H9 (cell line): ENCODE measurements at regions not wholly inside any gene's neighbourhood (a gene's known extent, or its start where the extent isn't known, plus 50 kb on each side); places are given as distances from the start of the nearest gene placed in this dataset.

ENCODE experiments used
- DNase-seq: peaks from one replicate; pipeline ENCODE4 v3.0.0-alpha.2; 2017
- H2AFZ ChIP-seq: one replicate; pipeline ENCODE4 v1.6.1; 2013; ENCODE audit warnings: mild to moderate bottlenecking, low read length, control low read depth, moderate library complexity
- H2AK5ac ChIP-seq: 2 replicates; pipeline ENCODE4 v1.6.1; 2013; ENCODE audit warnings: low read length, control low read depth, mixed read lengths; ENCODE audit not compliant: insufficient read length
- H2BK120ac ChIP-seq: one replicate; pipeline ENCODE4 v1.6.1; 2013; ENCODE audit warnings: low read depth, mild to moderate bottlenecking, low read length, control low read depth, inconsistent platforms; ENCODE audit not compliant: poor library complexity, severe bottlenecking
- H2BK12ac ChIP-seq: 2 replicates; pipeline ENCODE4 v1.6.1; 2013; ENCODE audit warnings: low read length, control low read depth, mixed read lengths, low read depth; ENCODE audit not compliant: insufficient read length
- H2BK15ac ChIP-seq: 2 replicates; pipeline ENCODE4 v1.6.1; 2013; ENCODE audit warnings: low read depth, low read length, control low read depth
- H2BK20ac ChIP-seq: one replicate; pipeline ENCODE4 v1.6.1; 2013; ENCODE audit warnings: low read depth, mild to moderate bottlenecking, low read length, control low read depth, inconsistent platforms; ENCODE audit not compliant: poor library complexity, severe bottlenecking
- H2BK5ac ChIP-seq: 2 replicates; pipeline ENCODE4 v1.6.1; 2013; ENCODE audit warnings: low read length, control low read depth, mixed read lengths; ENCODE audit not compliant: insufficient read length
- H3K14ac ChIP-seq: 2 replicates; pipeline ENCODE4 v1.6.1; 2013; ENCODE audit warnings: low read length, control low read depth; ENCODE audit not compliant: insufficient read depth
- H3K18ac ChIP-seq: 2 replicates; pipeline ENCODE4 v1.6.1; 2013; ENCODE audit warnings: low read depth, mild to moderate bottlenecking, mixed read lengths, low read length, control low read depth; ENCODE audit not compliant: insufficient read length
- H3K23ac ChIP-seq: 2 replicates; pipeline ENCODE4 v1.6.1; 2013; ENCODE audit warnings: low read length, control low read depth, mixed read lengths, low read depth; ENCODE audit not compliant: insufficient read length
- H3K23me2 ChIP-seq: 2 replicates; pipeline ENCODE4 v1.6.1; 2013; ENCODE audit warnings: low read depth, mild to moderate bottlenecking, mixed read lengths, low read length, control low read depth; ENCODE audit not compliant: insufficient read length, poor library complexity, severe bottlenecking
- H3K27ac ChIP-seq: 2 replicates; pipeline ENCODE4 v1.5.1; 2013; ENCODE audit warnings: low read length, control low read depth, mixed read lengths, low read depth; ENCODE audit not compliant: insufficient read length
- H3K27me3 ChIP-seq: 2 replicates; pipeline ENCODE4 v1.6.1; 2013; ENCODE audit warnings: low read length, control low read depth, inconsistent platforms; ENCODE audit not compliant: insufficient read depth
- H3K4ac ChIP-seq: 2 replicates; pipeline ENCODE4 v1.6.1; 2013; ENCODE audit warnings: low read depth, mild to moderate bottlenecking, control low read depth, inconsistent platforms, low read length, moderate library complexity
- H3K4me1 ChIP-seq: 2 replicates; pipeline ENCODE4 v1.6.1; 2013; ENCODE audit warnings: low read length, control low read depth, inconsistent platforms; ENCODE audit not compliant: insufficient read depth
- H3K4me2 ChIP-seq: 2 replicates; pipeline ENCODE4 v1.6.1; 2013; ENCODE audit warnings: low read length, control low read depth, mixed read lengths; ENCODE audit not compliant: insufficient read length, insufficient read depth
- H3K56ac ChIP-seq: 2 replicates; pipeline ENCODE4 v1.6.1; 2013; ENCODE audit warnings: low read depth, mild to moderate bottlenecking, mixed read lengths, low read length, control low read depth; ENCODE audit not compliant: insufficient read length
- H3K79me1 ChIP-seq: 2 replicates; pipeline ENCODE4 v1.6.1; 2013; ENCODE audit warnings: low read depth, mild to moderate bottlenecking, moderate library complexity, low read length, control low read depth, inconsistent platforms; ENCODE audit not compliant: insufficient read depth, poor library complexity, severe bottlenecking
- H3K79me2 ChIP-seq: 2 replicates; pipeline ENCODE4 v1.6.1; 2013; ENCODE audit warnings: low read length, control low read depth, inconsistent platforms; ENCODE audit not compliant: insufficient read depth
- H3K9ac ChIP-seq: 2 replicates; pipeline ENCODE4 v1.6.1; 2013; ENCODE audit warnings: low read length, control low read depth, mixed read lengths; ENCODE audit not compliant: insufficient read length; ENCODE audit errors: extremely low read depth
- H3K9me3 ChIP-seq: one replicate; pipeline ENCODE4 v1.6.1; 2013; ENCODE audit warnings: low read depth, low read length, inconsistent platforms; ENCODE audit not compliant: control insufficient read depth
- H3T11ph ChIP-seq: one replicate; pipeline ENCODE4 v1.6.1; 2013; ENCODE audit warnings: mild to moderate bottlenecking, low read length, control low read depth, inconsistent platforms
- H4K20me1 ChIP-seq: one replicate; pipeline ENCODE4 v1.6.1; 2013; ENCODE audit not compliant: control insufficient read depth, insufficient read length, insufficient read depth
- H4K5ac ChIP-seq: 2 replicates; pipeline ENCODE4 v1.6.1; 2013; ENCODE audit warnings: low read depth, mild to moderate bottlenecking, mixed read lengths, low read length, control low read depth; ENCODE audit not compliant: insufficient read length
- H4K8ac ChIP-seq: replicated peaks from 2 replicates; pipeline ENCODE4 v1.6.1; 2013; ENCODE audit warnings: low read length, control low read depth, mixed read lengths, low read depth; ENCODE audit not compliant: insufficient read length
- H4K91ac ChIP-seq: 2 replicates; pipeline ENCODE4 v1.6.1; 2013; ENCODE audit warnings: low read depth, mild to moderate bottlenecking, moderate library complexity, mixed read lengths, low read length, control low read depth; ENCODE audit not compliant: insufficient read length
- H3K27ac Mint-ChIP-seq, 3 experiments: 2 replicates in 2 of 3; 3 replicates in 1 of 3; pipeline ENCODE4 v1.8.0; 2020 to 2021; ENCODE audit warnings: mixed read lengths in 3 of 3, mild to moderate bottlenecking in 1 of 3, moderate library complexity in 1 of 3
- H3K27me3 Mint-ChIP-seq: 2 replicates; pipeline ENCODE4 v1.8.0; 2021; ENCODE audit warnings: low read depth, mild to moderate bottlenecking, moderate library complexity, mixed read lengths
- H3K36me3 Mint-ChIP-seq, 3 experiments: 2 replicates in 2 of 3; 3 replicates in 1 of 3; pipeline ENCODE4 v1.8.0; 2020 to 2021; ENCODE audit warnings: low read depth in 3 of 3, mixed read lengths in 3 of 3; ENCODE audit not compliant: insufficient read depth in 1 of 3
- H3K4me1 Mint-ChIP-seq, 2 experiments: 2 replicates each; pipeline ENCODE4 v1.8.0; 2020; ENCODE audit warnings: mixed read lengths in 2 of 2
- H3K4me3 Mint-ChIP-seq, 2 experiments: 2 replicates in 1 of 2; 3 replicates in 1 of 2; pipeline ENCODE4 v1.8.0; 2020 to 2021; ENCODE audit warnings: mild to moderate bottlenecking in 2 of 2, mixed read lengths in 2 of 2, moderate library complexity in 1 of 2
- H3K9me3 Mint-ChIP-seq, 2 experiments: 2 replicates in 1 of 2; 3 replicates in 1 of 2; pipeline ENCODE4 v1.8.0; 2020; ENCODE audit warnings: mild to moderate bottlenecking in 2 of 2, mixed read lengths in 2 of 2, moderate library complexity in 1 of 2
- CTCF ChIP-seq: fragments of 200-600 bp; sonication (generic); conservative IDR thresholded peaks from 3 replicates; pipeline ENCODE4 v1.8.0; 2021; ENCODE audit warnings: antibody characterized with exemption, mild to moderate bottlenecking
- WGBS: extraction: QIAGEN DNeasy Blood & Tissue Kit; methylation state at CpG from one replicate; pipeline ENCODE4 v1.1.7; 2013; ENCODE audit warnings: missing lambda C conversion rate, low lambda C conversion rate, mixed read lengths; ENCODE audit not compliant: insufficient read length; ENCODE audit errors: extremely low coverage; 5-methylcytosine and 5-hydroxymethylcytosine counted together

GRCh38 chr3:80770106-80771074 lies 991.1 kb downstream of the GBE1 start:
- Histone ChIP-seq H3K79me2 (no peaks in the 10 kb centered on the region), H3K4me2 (no peak overlapping the region), H3K4me1 (no peaks in the 10 kb centered on the region), H3K27ac (no peak overlapping the region), H3K79me1 (no peaks in the 10 kb centered on the region), H4K5ac (no peak overlapping the region), H2BK120ac (no peak overlapping the region), H3K4ac (no peak overlapping the region), H3K27me3 (no peaks in the 10 kb centered on the region), H3K23ac (no peak overlapping the region), H4K91ac (no peak overlapping the region), H3K56ac (no peak overlapping the region), H3K9me3 (no peaks in the 10 kb centered on the region), H3K14ac (peak overlapping the region; percentile 32; the same call in 1 of the 2 replicates), H2BK12ac (no peak overlapping the region), H4K20me1 (no peaks in the 10 kb centered on the region), H3K18ac (no peak overlapping the region), H2BK5ac (no peak overlapping the region), H2AK5ac (no peak overlapping the region), H3T11ph (no peak overlapping the region), H2AFZ (peak overlapping the region; percentile 92), H2BK20ac (no peak overlapping the region), H3K9ac (no peak overlapping the region), H4K8ac (no peak overlapping the region), H2BK15ac (no peak overlapping the region), H3K23me2 (peaks cover 4% of the 10 kb centered on the region)
- Mint-ChIP-seq H3K4me3 (no peak overlapping the region), H3K36me3 (peaks cover 0 to 2% (median 0%) of the 10 kb centered on the region in 3 experiments; a peak in 3 of 7 replicates), H3K4me1 (0 out of 4 replicates have a peak, but pooled peaks cover 0 to 3% of the 10 kb centered on the region in 2 experiments), H3K27me3 (no peaks in the 10 kb centered on the region), H3K9me3 (no peaks in the 10 kb centered on the region; a peak in 2 of 5 replicates), H3K27ac (peak overlapping the region in 2 of 3 experiments; percentile 68 to 76; a peak in 5 of 7 replicates)
- DNase-seq, result no peak
- TF ChIP-seq CTCF, result no peak
- no CpG with 5 or more reads among the region's 61 CpGs for WGBS
